22Rv1 (cell line): ENCODE measurements at regions not wholly inside any gene's neighbourhood (a gene's known extent, or its start where the extent isn't known, plus 50 kb on each side); places are given as distances from the start of the nearest gene placed in this dataset.

Experiments used
- CTCF ChIP-seq: fragments of 450-650 bp; IDR thresholded peaks from 2 replicates; pipeline ENCODE4 v1.5.1; 2017; ENCODE audit warnings: mild to moderate bottlenecking
- ZFX ChIP-seq: fragments of 450-650 bp; IDR thresholded peaks from 2 replicates; pipeline ENCODE4 v1.6.1; 2017; ENCODE audit warnings: antibody characterized with exemption, borderline replicate concordance

- TF ChIP-seq CTCF, result no peak
- TF ChIP-seq ZFX, result no peak
Measured at GRCh38 chr1:170351366-170351946, 180.5 kb upstream of the GORAB start.
